ENCODE measurements at regions not wholly inside any gene's neighbourhood (a gene's known extent, or its start where the extent isn't known, plus 50 kb on each side); places are given as distances from the start of the nearest gene placed in this dataset.

- no peak for DNase-seq (ENCODE audit: low spot score)
Measured at GRCh38 chr2:156647377-156648010, 211.3 kb downstream of the GPD2 start.

DNA sequence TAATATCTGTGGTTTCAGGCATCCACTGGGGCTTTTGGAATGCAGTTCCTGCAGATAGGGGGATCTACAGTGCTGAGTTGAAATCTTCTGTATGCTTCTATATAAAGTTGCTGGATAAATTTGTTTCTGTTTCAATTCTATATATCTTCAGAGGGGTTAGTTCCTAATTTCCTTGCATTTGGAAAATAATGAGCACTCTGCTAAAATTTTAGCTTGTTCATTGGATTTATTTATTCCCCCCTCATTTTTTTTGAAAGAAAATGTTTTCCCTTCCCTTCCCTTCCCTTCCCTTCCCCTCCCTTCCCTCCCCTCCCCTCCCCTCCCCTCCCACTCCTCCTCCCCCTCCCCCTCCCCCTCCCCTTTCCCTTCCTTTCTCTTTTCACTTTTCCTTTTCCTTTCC lies 212.3 kb downstream of the GPD2 start:
- no peak for DNase-seq (ENCODE audit: low spot score)

DNA sequence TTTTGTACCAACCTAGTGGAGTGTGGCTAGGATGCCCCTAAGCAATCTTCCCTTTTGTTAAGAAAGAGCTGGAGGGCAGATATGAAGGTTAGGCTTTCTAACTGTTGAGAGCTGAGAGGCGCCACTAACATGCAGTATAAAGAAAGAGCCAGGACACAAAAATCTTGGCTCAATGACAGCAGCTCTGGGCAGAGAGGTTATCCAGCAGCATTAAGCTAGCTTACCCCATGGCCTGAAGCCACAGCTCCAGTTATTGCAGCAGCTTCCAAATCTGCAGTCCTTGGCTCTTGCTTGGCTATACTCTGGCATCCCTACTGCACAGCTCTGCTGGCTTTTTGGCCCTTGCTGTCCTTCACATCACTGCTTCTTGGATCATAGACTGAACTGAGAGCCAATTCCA lies 213.4 kb downstream of the GPD2 start:
- no peak for DNase-seq (ENCODE audit: low spot score)

DNA sequence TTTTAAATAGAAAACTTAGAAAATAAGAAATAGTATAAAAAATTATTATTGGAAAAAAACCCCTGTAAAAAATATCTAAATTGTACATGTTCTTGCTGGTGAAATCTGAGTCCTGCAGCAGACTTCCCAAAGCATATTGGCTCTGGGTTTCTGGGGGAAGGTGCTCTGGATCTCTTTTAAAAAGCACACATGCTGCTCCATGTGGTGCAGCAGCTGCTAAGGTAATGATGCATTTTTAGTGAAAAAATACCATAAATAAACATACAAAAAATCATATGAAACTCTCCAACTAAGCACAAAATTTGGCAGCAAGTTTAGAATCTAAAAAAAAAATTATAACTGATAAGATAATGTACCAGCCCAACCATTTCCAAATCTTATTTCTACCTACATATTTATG lies 216.5 kb downstream of the GPD2 start:
- DNase-seq (ENCODE audit: low spot score) = no peak

DNA sequence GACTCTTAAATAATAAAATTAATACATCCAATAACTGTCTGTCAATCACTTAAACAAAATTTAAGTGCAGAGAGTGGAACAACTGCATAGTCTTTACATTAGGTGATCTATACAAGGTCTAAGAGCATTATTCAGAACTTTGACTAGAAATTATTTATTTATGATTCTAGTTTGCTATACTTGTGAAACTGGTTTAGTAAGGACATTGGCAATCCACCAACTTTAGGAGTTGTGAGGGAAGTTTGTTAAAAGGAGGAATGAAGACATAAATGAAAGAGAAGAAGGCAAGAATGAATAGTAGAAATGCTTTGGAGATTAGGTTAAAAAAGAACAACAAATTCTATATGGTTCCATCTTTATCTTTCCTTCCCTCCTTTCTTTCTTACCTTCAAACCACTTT lies 217.5 kb downstream of the GPD2 start:
- DNase-seq (ENCODE audit: low spot score) = no peak

DNA sequence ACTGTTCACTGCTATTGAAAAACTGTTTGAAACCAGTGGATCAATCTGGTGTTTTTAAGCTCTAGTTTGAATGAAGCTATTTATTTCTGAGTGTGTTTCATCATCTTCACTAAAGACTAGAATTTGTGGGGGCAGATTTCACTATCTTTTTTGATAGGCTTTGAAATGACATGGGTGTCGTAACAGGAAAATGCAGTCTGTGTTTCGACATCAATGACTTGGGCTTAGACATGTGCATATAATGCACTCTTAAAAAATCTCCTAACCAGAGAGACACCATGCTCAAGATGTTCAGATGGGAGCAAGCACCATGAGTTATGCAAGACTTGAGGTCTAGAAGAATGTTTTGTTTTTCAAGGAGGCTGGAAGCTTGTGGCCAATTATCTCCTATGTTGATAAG lies 221.6 kb downstream of the GPD2 start:
- no peak for DNase-seq (ENCODE audit: low spot score)

DNA sequence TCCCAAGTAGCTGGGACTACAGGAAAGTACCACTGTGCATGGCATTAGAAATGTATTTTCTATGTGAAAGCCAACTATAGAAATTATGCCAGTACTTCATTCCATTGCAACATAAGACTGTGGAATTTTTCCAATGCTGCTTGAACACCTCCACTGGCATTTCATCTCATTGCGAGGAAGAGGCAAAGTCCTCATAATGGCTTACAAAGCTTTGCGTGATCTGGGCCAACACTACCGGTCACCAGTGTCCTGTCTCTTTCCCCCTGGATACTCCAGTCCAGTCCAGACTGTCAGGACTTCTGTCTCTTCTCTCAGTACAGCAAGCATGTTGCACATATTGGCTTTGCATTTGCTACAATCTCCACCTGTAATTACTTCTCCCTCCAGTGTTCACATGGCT lies 223.5 kb downstream of the GPD2 start:
- DNase-seq (ENCODE audit: low spot score) = no peak

DNA sequence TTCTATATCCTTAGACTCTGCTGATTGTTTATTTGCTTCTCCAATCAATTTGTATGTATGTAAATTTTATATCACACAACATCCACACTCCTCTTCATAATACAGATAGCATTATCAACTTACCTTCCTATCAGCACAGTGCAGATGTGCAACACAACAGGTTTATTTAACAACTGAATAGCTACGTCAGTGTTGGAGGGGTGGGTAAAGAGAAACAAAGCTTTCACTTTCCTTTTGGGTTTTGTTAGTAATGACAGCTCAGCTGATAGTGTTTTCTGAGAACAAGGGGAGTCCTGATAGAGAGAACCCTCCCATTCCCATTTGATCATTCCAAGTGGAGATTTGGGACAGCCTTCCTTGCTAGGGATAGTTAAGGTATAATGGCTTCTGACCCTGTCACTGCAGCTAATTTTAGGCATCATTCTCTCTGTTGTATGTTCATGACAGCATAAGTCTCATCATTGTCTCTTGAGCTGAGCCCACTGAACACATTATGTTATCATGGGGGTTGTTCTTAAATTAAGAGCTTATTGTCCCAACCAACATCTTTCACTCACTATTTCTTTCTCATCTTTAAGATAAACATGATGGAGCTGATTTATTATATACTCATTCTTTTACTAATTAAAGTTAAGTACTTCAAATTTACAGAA lies 227.7 kb downstream of the GPD2 start:
- no peak for DNase-seq (ENCODE audit: low spot score)

DNA sequence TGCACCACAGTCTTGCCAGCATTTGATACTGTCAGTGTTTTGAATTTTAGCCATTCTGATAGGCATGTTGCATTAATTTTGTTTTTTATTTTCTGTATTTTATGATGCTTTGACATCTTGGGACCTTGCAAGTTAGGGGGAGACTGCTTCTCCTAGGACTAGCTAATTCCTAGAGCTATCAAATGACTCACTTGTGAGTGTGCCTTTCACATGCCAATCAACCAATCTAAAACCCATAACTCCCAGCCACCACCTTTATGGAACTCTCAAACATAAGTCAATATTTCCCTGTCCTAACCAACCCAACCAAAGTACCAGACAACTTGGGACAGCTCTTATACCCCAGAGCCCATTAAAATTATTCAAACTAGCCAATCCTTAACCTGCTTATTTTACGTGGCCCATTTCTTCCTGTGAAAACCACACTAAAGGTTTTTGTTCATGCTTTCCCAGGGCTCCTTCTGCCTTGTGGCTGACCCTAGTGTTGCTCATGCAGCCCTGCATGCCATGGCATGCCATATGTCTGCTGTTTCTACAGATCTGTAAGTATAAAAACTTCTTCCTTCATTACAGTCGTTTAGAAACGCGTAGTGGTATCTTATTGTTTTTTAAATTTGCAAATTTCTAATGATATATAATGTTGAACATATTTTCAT lies 230.1 kb downstream of the GPD2 start:
- no peak for DNase-seq (ENCODE audit: low spot score)

- DNase-seq (ENCODE audit: low spot score) = no peak
Measured at GRCh38 chr2:156670104-156670503, 233.9 kb downstream of the GPD2 start.

DNA sequence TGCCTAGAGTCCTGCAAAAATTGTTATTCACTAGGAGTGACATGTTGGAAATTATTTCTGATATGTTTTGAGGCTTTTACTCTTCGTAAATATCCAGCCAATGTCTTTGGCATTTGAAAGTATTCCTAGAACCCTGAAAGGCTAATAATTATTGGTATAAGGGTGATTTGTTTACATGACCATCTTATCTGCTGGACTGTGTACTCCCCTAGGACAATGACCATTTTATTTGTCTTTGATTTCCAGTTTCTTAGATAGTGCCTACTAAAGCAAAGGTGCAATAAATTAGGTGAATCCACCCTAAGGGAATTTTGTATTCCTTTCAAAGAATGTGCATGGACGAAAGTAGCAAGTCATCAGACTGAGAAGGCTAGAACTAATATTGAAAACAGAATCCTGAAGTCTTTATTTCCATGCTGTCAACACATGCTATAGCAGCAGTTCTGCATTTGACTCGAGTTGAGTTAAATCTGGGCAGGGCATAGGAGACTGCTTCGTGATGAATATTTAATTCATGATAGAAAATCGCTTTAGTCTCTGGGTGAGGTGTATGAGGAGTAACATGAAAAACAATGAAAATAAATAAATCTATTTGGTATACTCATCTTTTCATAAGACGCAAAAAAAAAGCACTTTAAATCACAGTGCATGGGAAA lies 235.7 kb downstream of the GPD2 start:
- DNase-seq (ENCODE audit: low spot score) = no peak

- no peak for DNase-seq (ENCODE audit: low spot score)
Measured at GRCh38 chr2:156672556-156673332, 236.6 kb downstream of the GPD2 start.

DNA sequence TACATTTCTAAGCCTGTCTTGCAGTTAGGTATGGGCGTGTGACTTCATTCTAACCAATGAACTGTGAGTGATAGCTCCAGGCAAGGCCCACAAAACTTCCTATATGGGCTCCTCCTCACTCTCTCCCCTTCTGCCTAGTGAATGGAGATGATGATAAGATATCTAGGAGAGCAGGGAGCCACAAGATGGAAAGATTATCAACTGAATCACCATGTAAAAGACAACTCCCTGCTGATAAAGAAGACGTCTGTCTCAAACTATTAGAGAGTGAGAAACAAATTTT lies 237.1 kb downstream of the GPD2 start:
- no peak for DNase-seq (ENCODE audit: low spot score)

GRCh38 chr2:156673981-156674380 lies 237.8 kb downstream of the GPD2 start:
- DNase-seq (ENCODE audit: low spot score) = no peak

DNA sequence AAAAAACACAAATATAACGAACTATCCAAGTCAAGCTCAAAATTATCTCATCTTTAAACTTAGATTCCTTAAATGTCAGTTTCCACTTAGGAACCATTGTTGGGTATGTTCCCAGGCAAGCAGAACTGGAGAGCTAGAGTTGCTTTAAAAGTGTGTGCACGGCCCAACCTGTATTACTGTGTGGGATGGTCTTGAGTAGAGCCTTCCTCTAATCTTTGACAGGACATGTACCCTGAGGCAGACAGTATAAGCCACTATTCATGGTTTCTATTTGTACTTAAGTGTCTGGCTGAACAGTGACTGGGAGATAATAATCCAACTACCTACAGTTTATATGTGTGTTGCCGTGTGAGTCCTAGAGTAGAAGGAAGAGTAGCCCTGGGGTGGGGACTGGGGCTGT lies 239.7 kb downstream of the GPD2 start:
- DNase-seq (ENCODE audit: low spot score) = no peak

- DNase-seq (ENCODE audit: low spot score) = no peak
Measured at GRCh38 chr2:156679820-156680219, 243.6 kb downstream of the GPD2 start.

GRCh38 chr2:156680266-156680665 lies 244.1 kb downstream of the GPD2 start:
- DNase-seq (ENCODE audit: low spot score) = no peak

GRCh38 chr2:156687126-156687525 lies 250.9 kb downstream of the GPD2 start:
- DNase-seq (ENCODE audit: low spot score) = no peak

GRCh38 chr2:156687715-156688114 lies 251.5 kb downstream of the GPD2 start:
- no peak for DNase-seq (ENCODE audit: low spot score)

GRCh38 chr2:156689939-156690338 lies 253.8 kb downstream of the GPD2 start:
- DNase-seq (ENCODE audit: low spot score) = no peak

DNA sequence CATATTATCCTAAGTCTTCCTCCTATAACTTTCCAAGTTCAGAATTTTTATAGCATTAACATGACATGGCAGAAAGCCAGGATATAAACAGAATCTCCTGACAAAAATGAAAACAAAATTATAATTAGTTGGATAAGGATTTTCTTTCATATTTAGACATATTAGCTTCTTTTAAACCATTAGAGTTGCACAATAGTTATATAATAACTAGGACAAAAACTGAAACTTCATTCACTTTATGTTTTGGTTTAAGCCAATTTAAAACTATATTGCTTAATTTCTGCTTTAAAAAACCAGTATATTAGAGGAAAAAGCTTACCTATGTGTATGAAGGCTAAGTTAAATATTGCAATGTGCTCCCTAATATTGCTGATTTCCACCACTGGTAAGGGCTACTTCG lies 254.8 kb downstream of the GPD2 start:
- no peak for DNase-seq (ENCODE audit: low spot score)

GRCh38 chr2:156695020-156695419 lies 258.8 kb downstream of the GPD2 start:
- DNase-seq (ENCODE audit: low spot score) = no peak

DNA sequence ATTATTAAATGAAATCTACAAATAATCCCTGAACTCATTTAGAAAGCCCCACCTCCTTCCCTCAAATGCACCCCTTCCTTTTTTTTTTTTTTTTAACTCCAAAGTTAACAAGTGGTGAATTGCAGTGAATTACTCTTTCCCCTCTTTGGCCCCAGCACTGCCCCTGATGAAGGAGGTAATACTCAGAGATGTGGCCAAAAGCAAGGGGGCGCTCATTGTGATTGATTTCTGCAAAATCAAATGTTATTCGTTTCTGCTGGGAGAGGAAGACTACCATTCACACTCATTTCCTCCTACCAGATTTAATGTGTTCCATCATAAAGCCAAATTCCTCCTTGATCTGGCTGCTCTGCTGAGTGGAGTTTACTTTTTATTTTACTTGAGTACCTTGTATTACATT lies 259.4 kb downstream of the GPD2 start:
- no peak for DNase-seq (ENCODE audit: low spot score)
